GM12878 (cell line): ENCODE measurements at regions not wholly inside any gene's neighbourhood (a gene's known extent, or its start where the extent isn't known, plus 50 kb on each side); places are given as distances from the start of the nearest gene placed in this dataset.

ENCODE experiments used
- ATAC-seq: fragments of 200-7000 bp; cut with Tn5 transposase; 3 replicates; pipeline ENCODE4 v1.9.1; 2020; ENCODE audit warnings: mild to moderate bottlenecking, moderate library complexity
- BruUV-seq: library from RNA; stranded (reverse); fragments of 400-500 nt; replicated peaks from 2 replicates; lab custom pipeline; 2021; lab: Mats Ljungman, UMichigan
- CTCF ChIA-PET: fragments of 300-600 bp; sonication (Branson Sonifier 250); formaldehyde crosslinking; extraction: SDS; loops from one replicate; lab custom pipeline; 2021; ENCODE audit warnings: inconsistent platforms; lab: Yijun Ruan, JAX
- POLR2A ChIA-PET: fragments of 350-600 bp; formaldehyde crosslinking; extraction: SDS; loops from one replicate; lab custom pipeline; 2021; ENCODE audit warnings: inconsistent platforms; lab: Charles Lee
- RAD21 ChIA-PET: fragments of 300-600 bp; sonication (Branson Sonifier 250); formaldehyde crosslinking; loops from one replicate; lab custom pipeline; 2023; ENCODE audit warnings: antibody characterized with exemption; ENCODE audit not compliant: unreplicated experiment; lab: Charles Lee
- SMC1A ChIA-PET: fragments of 300-600 bp; sonication (Branson Sonifier 250); formaldehyde crosslinking; loops from one replicate; lab custom pipeline; 2023; ENCODE audit not compliant: unreplicated experiment, uncharacterized antibody; lab: Charles Lee
- DNase-seq: peaks from one replicate; pipeline ENCODE4 v3.0.0-alpha.2; 2011; ENCODE audit warnings: low read depth, low spot score
- FAIRE-seq: peaks from 3 replicates; lab custom pipeline; 2011; peaks lifted over from hg19 to GRCh38; lab: Jason Lieb, UNC
- H2AFZ ChIP-seq: 2 replicates; pipeline ENCODE4 v1.6.0; 2011; ENCODE audit warnings: low read depth, low read length, control low read depth; ENCODE audit not compliant: control insufficient read depth
- H3K27ac ChIP-seq: 2 replicates; pipeline ENCODE4 v1.5.1; 2011; ENCODE audit warnings: control low read depth; ENCODE audit not compliant: control insufficient read depth, insufficient read depth
- H3K27me3 ChIP-seq, 2 experiments: replicated peaks in 1 of 2; 2 replicates each; pipeline versions ENCODE4 v1.6.0 to v1.6.1; 2011; ENCODE audit warnings: low read length in 1 of 2; ENCODE audit not compliant: control insufficient read depth in 2 of 2, insufficient read depth in 2 of 2
- H3K36me3 ChIP-seq, 2 experiments: 2 replicates each; pipeline ENCODE4 v1.5.1; 2011; ENCODE audit warnings: low read length in 1 of 2; ENCODE audit not compliant: control insufficient read depth in 2 of 2, insufficient read depth in 2 of 2
- H3K4me1 ChIP-seq: 2 replicates; pipeline ENCODE4 v1.6.1; 2011; ENCODE audit warnings: mild to moderate bottlenecking, low read length, moderate library complexity, mixed read lengths; ENCODE audit not compliant: control insufficient read depth, insufficient read depth
- H3K4me2 ChIP-seq: 2 replicates; pipeline ENCODE4 v1.6.0; 2011; ENCODE audit warnings: control low read depth; ENCODE audit not compliant: control insufficient read depth, insufficient read depth
- H3K4me3 ChIP-seq: fragments of 200-600 bp; sonication (generic); 2 replicates; pipeline ENCODE4 v1.5.1; 2016
- H3K79me2 ChIP-seq: 2 replicates; pipeline ENCODE4 v1.6.0; 2011; ENCODE audit warnings: low read length; ENCODE audit not compliant: control insufficient read depth, insufficient read depth
- H3K9ac ChIP-seq: 2 replicates; pipeline ENCODE4 v1.8.0; 2011; ENCODE audit warnings: low read length, control low read depth, mixed read lengths; ENCODE audit not compliant: control insufficient read depth, insufficient read depth
- H3K9me3 ChIP-seq: replicated peaks from 3 replicates; pipeline ENCODE4 v1.5.1; 2011; ENCODE audit warnings: mild to moderate bottlenecking, low read length; ENCODE audit not compliant: control insufficient read depth, insufficient read depth
- H4K20me1 ChIP-seq: 2 replicates; pipeline ENCODE4 v1.6.0; 2011; ENCODE audit not compliant: control insufficient read depth, insufficient read depth
- ATF7 ChIP-seq: fragments of 450-650 bp; IDR thresholded peaks from 2 replicates; pipeline ENCODE4 v1.6.1; 2016; ENCODE audit warnings: low read depth, mild to moderate bottlenecking
- MEF2B ChIP-seq: fragments of 450-650 bp; IDR thresholded peaks from 2 replicates; pipeline ENCODE4 v1.6.1; 2018; ENCODE audit warnings: mild to moderate bottlenecking, moderate library complexity; ENCODE audit not compliant: partially characterized antibody, poor library complexity, severe bottlenecking
- USF2 ChIP-seq: IDR thresholded peaks from 2 replicates; pipeline ENCODE4 v1.6.1; 2011; ENCODE audit warnings: low read depth, low read length, improper control_type of control experiment, borderline replicate concordance
- ZBTB4 ChIP-seq: fragments of 450-650 bp; formaldehyde crosslinking; IDR thresholded peaks from 2 replicates; pipeline ENCODE4 v1.4.0; 2022; ENCODE audit warnings: mild to moderate bottlenecking, moderate library complexity
- WGBS: methylation state at CpG from one replicate; pipeline ENCODE4 v1.1.6; 2016; ENCODE audit warnings: low lambda C conversion rate; ENCODE audit not compliant: insufficient replicate concordance, insufficient coverage; ENCODE audit errors: missing lambda C conversion rate; 5-methylcytosine and 5-hydroxymethylcytosine counted together
- in situ Hi-C: fragments of 300-500 bp; cut with MboI; formaldehyde crosslinking; loops from 9 replicates; pipeline ENCODE4 v1.14.3; 2018; ENCODE audit warnings: mixed read lengths
- intact Hi-C: fragments of 100-400 bp; cut with micrococcal nuclease; formaldehyde crosslinking; loops from one replicate; pipeline ENCODE4 v1.14.2; 2022; ENCODE audit not compliant: unreplicated experiment

GRCh38 chr20:61189534-61189933 lies 62.5 kb upstream of the CDH4 start:
- no peak overlapping the region for H2AFZ ChIP-seq
- ChIA-PET RAD21 (no interaction called here), CTCF (no interaction called here), SMC1A (no interaction called here), POLR2A (no interaction called here)
- DNase-seq (no peak), ATAC-seq (no peak), FAIRE-seq (no peak)
- in situ Hi-C loops: no loop called here
- BruUV-seq: no TSS peak
- no peak overlapping the region for H3K27ac ChIP-seq
- WGBS: 0% methylated on average over 1 of the region's 1 CpG
- H3K9ac ChIP-seq: no peak overlapping the region
- H3K4me1 ChIP-seq: no peaks in the 10 kb centered on the region
- no peaks in the 10 kb centered on the region for H3K36me3 ChIP-seq
- H3K9me3 ChIP-seq: no peaks in the 10 kb centered on the region; the same call in 2 of the 3 replicates
- intact Hi-C loops: no loop called here
- H3K4me3 ChIP-seq: no peak overlapping the region
- H3K27me3 ChIP-seq: no peaks in the 10 kb centered on the region
- no peaks in the 10 kb centered on the region for H4K20me1 ChIP-seq
- TF ChIP-seq ATF7 (no peak), USF2 (no peak), ZBTB4 (CRISPR knock-in tag) (no peak), MEF2B (no peak)
- H3K4me2 ChIP-seq: no peak overlapping the region
- H3K79me2 ChIP-seq: no peaks in the 10 kb centered on the region
